SK-N-SH (cell line): ENCODE measurements at regions not wholly inside any gene's neighbourhood (a gene's known extent, or its start where the extent isn't known, plus 50 kb on each side); places are given as distances from the start of the nearest gene placed in this dataset.

Experiments used
- CTCF ChIA-PET: fragments of 300-600, 350-600 bp; formaldehyde crosslinking; extraction: SDS; loops from one replicate; lab custom pipeline; 2021; lab: Yijun Ruan, JAX
- POLR2A ChIA-PET: fragments of 350-600 bp; sonication (Branson Sonifier 250); formaldehyde crosslinking; extraction: SDS; loops from one replicate; lab custom pipeline; 2020; ENCODE audit warnings: antibody characterized with exemption, inconsistent platforms; lab: Yijun Ruan, JAX
- DNase-seq: peaks from one replicate; pipeline ENCODE4 v3.0.0; 2012
- H2AFZ ChIP-seq: fragments of 200-600 bp; sonication (generic); 2 replicates; pipeline ENCODE4 v1.8.1; 2016; ENCODE audit warnings: antibody characterized with exemption, mild to moderate bottlenecking, low read depth
- H3F3A ChIP-seq: fragments of 200-600 bp; sonication (generic); replicated peaks from 2 replicates; pipeline ENCODE3; 2016; ENCODE audit warnings: antibody characterized with exemption, mild to moderate bottlenecking; ENCODE audit not compliant: insufficient read depth
- H3K27ac ChIP-seq, 2 experiments: fragments of 200-500 bp in 1 of 2; fragments of 200-600 bp in 1 of 2; sonication (Bioruptor generic) in 1 of 2; sonication (generic), shearing (Covaris generic) in 1 of 2; 2 replicates each; pipeline versions ENCODE4 v1.5.1 to v1.6.1; 2014 to 2016; ENCODE audit warnings: low read depth in 2 of 2, inconsistent platforms in 1 of 2, low read length in 1 of 2, mild to moderate bottlenecking in 1 of 2, mixed read lengths in 1 of 2
- H3K27me3 ChIP-seq: fragments of 200-600 bp; sonication (generic), shearing (Covaris generic); 2 replicates; pipeline ENCODE4 v1.6.1; 2016; ENCODE audit warnings: mixed run types; ENCODE audit not compliant: insufficient read depth
- H3K36me3 ChIP-seq, 2 experiments: fragments of 200-500 bp in 1 of 2; fragments of 200-600 bp in 1 of 2; sonication (Bioruptor generic) in 1 of 2; sonication (generic) in 1 of 2; replicated peaks in 1 of 2; 2 replicates each; pipeline versions ENCODE3 to v1.5.1; 2014 to 2016; ENCODE audit warnings: low read length in 1 of 2, mild to moderate bottlenecking in 1 of 2; ENCODE audit not compliant: insufficient read depth in 2 of 2, control insufficient read depth in 1 of 2
- H3K4me1 ChIP-seq, 2 experiments: fragments of 200-500 bp in 1 of 2; fragments of 200-600 bp in 1 of 2; sonication (Bioruptor generic) in 1 of 2; sonication (generic), shearing (Covaris generic) in 1 of 2; 2 replicates each; pipeline versions ENCODE4 v1.5.1 to v1.6.1; 2014 to 2016; ENCODE audit warnings: low read depth in 1 of 2, low read length in 1 of 2, mixed run types in 1 of 2; ENCODE audit not compliant: insufficient read depth in 2 of 2, control insufficient read depth in 1 of 2
- H3K4me2 ChIP-seq: fragments of 200-600 bp; sonication (generic), shearing (Covaris generic); 2 replicates; pipeline ENCODE4 v1.6.1; 2017; ENCODE audit warnings: mixed run types
- H3K4me3 ChIP-seq, 2 experiments: fragments of 200-500 bp in 1 of 2; fragments of 200-600 bp in 1 of 2; sonication (Bioruptor generic) in 1 of 2; sonication (generic), shearing (Covaris generic) in 1 of 2; 2 replicates each; pipeline versions ENCODE4 v1.5.1 to v1.8.1; 2014 to 2016; ENCODE audit warnings: low read depth in 2 of 2, inconsistent platforms in 1 of 2, low read length in 1 of 2, mild to moderate bottlenecking in 1 of 2, mixed read lengths in 1 of 2, moderate library complexity in 1 of 2
- H3K79me2 ChIP-seq: fragments of 200-600 bp; sonication (generic); 2 replicates; pipeline ENCODE4 v1.8.1; 2017; ENCODE audit warnings: mild to moderate bottlenecking; ENCODE audit not compliant: insufficient read depth
- H3K9ac ChIP-seq: fragments of 200-600 bp; sonication (generic); 2 replicates; pipeline ENCODE4 v1.6.1; 2017; ENCODE audit warnings: mixed run types
- H3K9me2 ChIP-seq: fragments of 200-600 bp; sonication (generic); 2 replicates; pipeline ENCODE4 v1.6.1; 2017; ENCODE audit warnings: mixed run types
- H3K9me3 ChIP-seq: fragments of 200-600 bp; sonication (generic); 2 replicates; pipeline ENCODE4 v1.6.1; 2017; ENCODE audit warnings: mixed run types, mild to moderate bottlenecking, moderate library complexity
- H4K20me1 ChIP-seq: fragments of 200-600 bp; sonication (generic); 2 replicates; pipeline ENCODE4 v1.6.1; 2017; ENCODE audit warnings: mild to moderate bottlenecking, mixed run types; ENCODE audit not compliant: insufficient read depth
- CHD2 ChIP-seq: fragments of 150-350 bp; IDR thresholded peaks from 2 replicates; pipeline ENCODE4 v1.6.1; 2018; ENCODE audit warnings: low read length; ENCODE audit not compliant: partially characterized antibody
- EP300 ChIP-seq, 2 experiments: IDR thresholded peaks; 2 replicates each; pipeline versions ENCODE4 v1.4.0 to v1.6.1; 2012; ENCODE audit warnings: borderline replicate concordance in 1 of 2, low read depth in 1 of 2, low read length in 1 of 2
- FOSL2 ChIP-seq: IDR thresholded peaks from 2 replicates; pipeline ENCODE4 v1.4.0; 2012; ENCODE audit warnings: low read depth, mild to moderate bottlenecking, moderate library complexity, borderline replicate concordance
- FOXM1 ChIP-seq: IDR thresholded peaks from 2 replicates; pipeline ENCODE4 v1.4.0; 2012; ENCODE audit warnings: low read depth, mild to moderate bottlenecking
- MXI1 ChIP-seq: IDR thresholded peaks from 2 replicates; pipeline ENCODE4 v1.6.1; 2012; ENCODE audit warnings: mild to moderate bottlenecking, low read depth, low read length, improper control_type of control experiment
- POLR2AphosphoS5 ChIP-seq: IDR thresholded peaks from 2 replicates; pipeline ENCODE4 v1.6.1; 2012; ENCODE audit warnings: low read depth, low read length
- RXRA ChIP-seq: IDR thresholded peaks from 2 replicates; pipeline ENCODE4 v1.4.0; 2012; ENCODE audit warnings: low read depth, mild to moderate bottlenecking, borderline replicate concordance
- TAF1 ChIP-seq: IDR thresholded peaks from 2 replicates; pipeline ENCODE4 v1.6.1; 2012; ENCODE audit warnings: low read depth, mild to moderate bottlenecking, low read length, moderate library complexity, borderline replicate concordance
- TCF12 ChIP-seq: IDR thresholded peaks from 2 replicates; pipeline ENCODE4 v1.4.0; 2012
- TEAD4 ChIP-seq: IDR thresholded peaks from 2 replicates; pipeline ENCODE4 v1.4.0; 2012; ENCODE audit warnings: mild to moderate bottlenecking, borderline replicate concordance; ENCODE audit not compliant: insufficient read depth
- WGBS: methylation state at CpG from one replicate; pipeline ENCODE4 v1.1.6; 2017; ENCODE audit warnings: low lambda C conversion rate; 5-methylcytosine and 5-hydroxymethylcytosine counted together
- TF ChIP-seq, protein P1 (sequence below): IDR thresholded peaks from 2 replicates; pipeline ENCODE4 v1.6.1; 2012; ENCODE audit warnings: mild to moderate bottlenecking, low read depth, low read length, moderate library complexity
- TF ChIP-seq, protein P2 (sequence below): fragments of 150-350 bp; IDR thresholded peaks from 2 replicates; pipeline ENCODE4 v1.6.1; 2016; ENCODE audit warnings: mild to moderate bottlenecking, low read depth, low read length

DNA sequence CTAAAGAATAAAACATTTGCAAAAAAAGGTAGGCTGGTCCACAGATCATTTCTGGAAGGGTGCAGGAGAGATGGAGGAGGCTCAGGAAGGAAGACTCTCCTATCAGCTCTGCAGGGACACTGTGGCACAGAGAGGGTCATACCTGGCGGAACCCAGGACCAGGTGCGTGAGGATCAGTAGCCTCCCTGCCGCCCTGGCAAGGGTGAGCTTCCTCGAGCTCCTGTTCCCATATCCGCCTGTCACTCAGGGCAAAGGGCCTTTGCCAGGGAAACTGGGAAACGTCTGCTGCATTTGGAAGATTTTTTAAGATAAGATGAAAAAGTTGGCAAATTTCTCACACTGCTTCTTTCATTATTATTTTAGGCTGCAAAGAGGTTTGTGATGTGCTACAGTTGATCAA, 112.1 kb upstream of the TIAM1 start:
- Histone ChIP-seq H3K27me3 (no peaks in the 10 kb centered on the region), H3K79me2 (no peaks in the 10 kb centered on the region), H2AFZ (no peak overlapping the region), H3F3A (no peaks in the 10 kb centered on the region), H4K20me1 (no peaks in the 10 kb centered on the region), H3K9ac (no peak overlapping the region), H3K4me2 (no peak overlapping the region), H3K27ac (no peak overlapping the region), H3K9me3 (no peaks in the 10 kb centered on the region), H3K4me3 (no peak overlapping the region), H3K9me2 (no peaks in the 10 kb centered on the region), H3K36me3 (no peaks in the 10 kb centered on the region), H3K4me1 (no peaks in the 10 kb centered on the region; a peak in 1 of 4 replicates)
- no peak for DNase-seq
- POLR2A ChIA-PET, result no interaction called here
- CTCF ChIA-PET, result no interaction called here
- WGBS, result 39% methylated on average over 5 of the region's 6 CpGs
- TF ChIP-seq, protein P1, sequence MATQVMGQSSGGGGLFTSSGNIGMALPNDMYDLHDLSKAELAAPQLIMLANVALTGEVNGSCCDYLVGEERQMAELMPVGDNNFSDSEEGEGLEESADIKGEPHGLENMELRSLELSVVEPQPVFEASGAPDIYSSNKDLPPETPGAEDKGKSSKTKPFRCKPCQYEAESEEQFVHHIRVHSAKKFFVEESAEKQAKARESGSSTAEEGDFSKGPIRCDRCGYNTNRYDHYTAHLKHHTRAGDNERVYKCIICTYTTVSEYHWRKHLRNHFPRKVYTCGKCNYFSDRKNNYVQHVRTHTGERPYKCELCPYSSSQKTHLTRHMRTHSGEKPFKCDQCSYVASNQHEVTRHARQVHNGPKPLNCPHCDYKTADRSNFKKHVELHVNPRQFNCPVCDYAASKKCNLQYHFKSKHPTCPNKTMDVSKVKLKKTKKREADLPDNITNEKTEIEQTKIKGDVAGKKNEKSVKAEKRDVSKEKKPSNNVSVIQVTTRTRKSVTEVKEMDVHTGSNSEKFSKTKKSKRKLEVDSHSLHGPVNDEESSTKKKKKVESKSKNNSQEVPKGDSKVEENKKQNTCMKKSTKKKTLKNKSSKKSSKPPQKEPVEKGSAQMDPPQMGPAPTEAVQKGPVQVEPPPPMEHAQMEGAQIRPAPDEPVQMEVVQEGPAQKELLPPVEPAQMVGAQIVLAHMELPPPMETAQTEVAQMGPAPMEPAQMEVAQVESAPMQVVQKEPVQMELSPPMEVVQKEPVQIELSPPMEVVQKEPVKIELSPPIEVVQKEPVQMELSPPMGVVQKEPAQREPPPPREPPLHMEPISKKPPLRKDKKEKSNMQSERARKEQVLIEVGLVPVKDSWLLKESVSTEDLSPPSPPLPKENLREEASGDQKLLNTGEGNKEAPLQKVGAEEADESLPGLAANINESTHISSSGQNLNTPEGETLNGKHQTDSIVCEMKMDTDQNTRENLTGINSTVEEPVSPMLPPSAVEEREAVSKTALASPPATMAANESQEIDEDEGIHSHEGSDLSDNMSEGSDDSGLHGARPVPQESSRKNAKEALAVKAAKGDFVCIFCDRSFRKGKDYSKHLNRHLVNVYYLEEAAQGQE, result no peak
- TF ChIP-seq FOXM1, result no peak
- no peak for TF ChIP-seq FOSL2
- TF ChIP-seq EP300 (IDR thresholded peaks at IDR 0.05; ENCODE audit: borderline replicate concordance in 1 of 2, low read depth in 1 of 2, low read length in 1 of 2), result no peak
- TF ChIP-seq POLR2AphosphoS5, result no peak

DNA sequence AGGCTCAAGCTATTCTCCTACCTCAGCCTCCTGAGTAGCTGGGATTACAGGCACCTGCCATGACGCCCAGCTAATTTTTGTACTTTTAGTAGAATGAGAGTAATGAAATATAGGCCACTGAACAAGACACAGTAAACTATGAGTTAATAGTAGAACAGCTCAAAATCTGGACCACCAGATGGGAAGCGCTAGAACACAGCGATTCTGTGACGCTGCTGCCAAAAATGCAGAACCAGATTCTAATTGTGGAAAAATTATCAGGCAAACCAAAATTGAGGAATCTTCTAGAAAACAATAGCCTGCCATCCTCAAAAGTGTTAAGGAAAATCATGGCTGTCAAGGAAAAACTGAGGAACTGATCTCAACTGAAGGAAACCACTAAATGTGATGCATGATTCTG, 111.4 kb upstream of the TIAM1 start:
- TF ChIP-seq FOSL2 (no peak), TAF1 (no peak), RXRA (no peak), FOXM1 (no peak), MXI1 (no peak), TEAD4 (no peak), CHD2 (no peak), TCF12 (no peak)
- TF ChIP-seq, protein P2, sequence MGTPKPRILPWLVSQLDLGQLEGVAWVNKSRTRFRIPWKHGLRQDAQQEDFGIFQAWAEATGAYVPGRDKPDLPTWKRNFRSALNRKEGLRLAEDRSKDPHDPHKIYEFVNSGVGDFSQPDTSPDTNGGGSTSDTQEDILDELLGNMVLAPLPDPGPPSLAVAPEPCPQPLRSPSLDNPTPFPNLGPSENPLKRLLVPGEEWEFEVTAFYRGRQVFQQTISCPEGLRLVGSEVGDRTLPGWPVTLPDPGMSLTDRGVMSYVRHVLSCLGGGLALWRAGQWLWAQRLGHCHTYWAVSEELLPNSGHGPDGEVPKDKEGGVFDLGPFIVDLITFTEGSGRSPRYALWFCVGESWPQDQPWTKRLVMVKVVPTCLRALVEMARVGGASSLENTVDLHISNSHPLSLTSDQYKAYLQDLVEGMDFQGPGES, result no peak
- H3K27me3 ChIP-seq, result no peaks in the 10 kb centered on the region
- no peak overlapping the region for H3K4me3 ChIP-seq
- H3K9ac ChIP-seq, result no peak overlapping the region
- ChIA-PET POLR2A (no interaction called here), CTCF (no interaction called here)
- no peaks in the 10 kb centered on the region for H3K9me3 ChIP-seq
- no peak for DNase-seq
- 76% methylated on average over 4 of the region's 4 CpGs for WGBS
- no peaks in the 10 kb centered on the region; a peak in 1 of 4 replicates for H3K4me1 ChIP-seq
- no peak overlapping the region for H2AFZ ChIP-seq
- no peaks in the 10 kb centered on the region for H3K79me2 ChIP-seq
- H4K20me1 ChIP-seq, result no peaks in the 10 kb centered on the region
- no peaks in the 10 kb centered on the region for H3K9me2 ChIP-seq
- no peak overlapping the region for H3K27ac ChIP-seq
- no peak overlapping the region for H3K4me2 ChIP-seq
- H3F3A ChIP-seq, result no peaks in the 10 kb centered on the region
- H3K36me3 ChIP-seq, result no peaks in the 10 kb centered on the region
